ENCODE measurements at regions not wholly inside any gene's neighbourhood (a gene's known extent, or its start where the extent isn't known, plus 50 kb on each side); places are given as distances from the start of the nearest gene placed in this dataset.

DNA sequence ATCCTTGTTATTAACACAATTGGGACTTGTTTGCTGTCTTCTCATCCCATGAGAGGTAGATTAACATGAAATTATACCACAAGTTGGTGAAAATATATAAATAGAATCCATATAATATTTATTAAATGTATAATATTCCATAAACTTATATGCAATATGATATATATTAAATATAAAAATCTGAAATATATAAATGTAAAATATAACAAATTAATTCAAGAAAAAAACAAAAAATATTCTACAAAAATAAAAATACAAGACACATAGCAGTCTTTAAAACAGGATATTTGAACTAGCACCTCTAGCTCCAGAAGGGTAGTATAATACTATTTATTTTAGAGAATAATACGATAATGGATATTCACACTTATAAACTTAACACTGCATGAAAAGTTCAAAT is 603.3 kb upstream of the FLRT2 start:
- TF ChIP-seq, protein P1, sequence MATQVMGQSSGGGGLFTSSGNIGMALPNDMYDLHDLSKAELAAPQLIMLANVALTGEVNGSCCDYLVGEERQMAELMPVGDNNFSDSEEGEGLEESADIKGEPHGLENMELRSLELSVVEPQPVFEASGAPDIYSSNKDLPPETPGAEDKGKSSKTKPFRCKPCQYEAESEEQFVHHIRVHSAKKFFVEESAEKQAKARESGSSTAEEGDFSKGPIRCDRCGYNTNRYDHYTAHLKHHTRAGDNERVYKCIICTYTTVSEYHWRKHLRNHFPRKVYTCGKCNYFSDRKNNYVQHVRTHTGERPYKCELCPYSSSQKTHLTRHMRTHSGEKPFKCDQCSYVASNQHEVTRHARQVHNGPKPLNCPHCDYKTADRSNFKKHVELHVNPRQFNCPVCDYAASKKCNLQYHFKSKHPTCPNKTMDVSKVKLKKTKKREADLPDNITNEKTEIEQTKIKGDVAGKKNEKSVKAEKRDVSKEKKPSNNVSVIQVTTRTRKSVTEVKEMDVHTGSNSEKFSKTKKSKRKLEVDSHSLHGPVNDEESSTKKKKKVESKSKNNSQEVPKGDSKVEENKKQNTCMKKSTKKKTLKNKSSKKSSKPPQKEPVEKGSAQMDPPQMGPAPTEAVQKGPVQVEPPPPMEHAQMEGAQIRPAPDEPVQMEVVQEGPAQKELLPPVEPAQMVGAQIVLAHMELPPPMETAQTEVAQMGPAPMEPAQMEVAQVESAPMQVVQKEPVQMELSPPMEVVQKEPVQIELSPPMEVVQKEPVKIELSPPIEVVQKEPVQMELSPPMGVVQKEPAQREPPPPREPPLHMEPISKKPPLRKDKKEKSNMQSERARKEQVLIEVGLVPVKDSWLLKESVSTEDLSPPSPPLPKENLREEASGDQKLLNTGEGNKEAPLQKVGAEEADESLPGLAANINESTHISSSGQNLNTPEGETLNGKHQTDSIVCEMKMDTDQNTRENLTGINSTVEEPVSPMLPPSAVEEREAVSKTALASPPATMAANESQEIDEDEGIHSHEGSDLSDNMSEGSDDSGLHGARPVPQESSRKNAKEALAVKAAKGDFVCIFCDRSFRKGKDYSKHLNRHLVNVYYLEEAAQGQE (IDR thresholded peaks at IDR 0.05; ENCODE audit: insufficient read depth in 1 of 2, low read depth in 2 of 2, low read length in 2 of 2), result no peak
- TF ChIP-seq SIN3A (IDR thresholded peaks at IDR 0.05; ENCODE audit: borderline replicate concordance, insufficient read depth, low read length) (no peak), POLR2AphosphoS5 (IDR thresholded peaks at IDR 0.05; ENCODE audit: low read depth, low read length) (no peak), FOXP2 (optimal IDR thresholded peaks at IDR 0.05; ENCODE audit: borderline replicate concordance, extremely low read depth, extremely low read length, insufficient read depth) (no peak)

DNA sequence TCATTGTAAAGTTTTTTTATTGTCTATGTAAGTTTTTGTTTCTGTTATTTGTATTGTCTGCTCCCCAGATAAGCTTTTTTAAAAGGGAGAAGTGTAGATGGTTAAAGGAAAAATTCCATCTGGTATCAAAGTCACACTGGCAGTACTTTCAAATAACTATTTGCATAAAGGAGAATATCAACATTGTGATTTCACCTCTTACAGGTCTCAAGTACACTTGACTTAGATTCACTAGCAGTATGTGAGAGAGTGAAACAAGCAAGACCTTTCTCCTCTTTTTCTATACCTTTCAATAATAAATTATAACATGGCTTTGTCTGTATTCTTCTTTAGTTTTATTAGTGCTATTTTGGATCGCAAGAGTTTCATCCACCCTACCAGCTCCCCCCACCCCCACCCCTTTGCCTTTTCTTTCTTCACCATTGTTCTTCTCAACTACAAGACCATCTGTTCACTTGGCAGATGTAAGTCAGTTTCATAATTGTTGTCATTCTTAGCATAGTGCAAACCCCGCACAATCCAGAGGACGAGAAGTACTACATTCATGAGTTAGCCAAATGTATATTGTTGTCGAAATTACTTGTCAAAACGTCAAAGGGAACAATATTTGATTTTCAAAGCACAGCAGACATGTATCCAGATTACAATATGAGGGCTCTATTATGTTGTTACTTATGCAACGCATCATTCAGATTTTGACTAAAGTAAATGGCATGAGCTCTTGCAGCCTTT is 602.7 kb upstream of the FLRT2 start:
- TF ChIP-seq, protein P1 (IDR thresholded peaks at IDR 0.05; ENCODE audit: insufficient read depth in 1 of 2, low read depth in 2 of 2, low read length in 2 of 2), result no peak
- TF ChIP-seq SIN3A (IDR thresholded peaks at IDR 0.05; ENCODE audit: borderline replicate concordance, insufficient read depth, low read length), result no peak
- TF ChIP-seq TAF1 (IDR thresholded peaks at IDR 0.05; ENCODE audit: borderline replicate concordance, insufficient read depth, low read length), result no peak
- no peak for TF ChIP-seq POLR2AphosphoS5 (IDR thresholded peaks at IDR 0.05; ENCODE audit: low read depth, low read length)
- no peak for TF ChIP-seq FOXP2 (optimal IDR thresholded peaks at IDR 0.05; ENCODE audit: borderline replicate concordance, extremely low read depth, extremely low read length, insufficient read depth)

DNA sequence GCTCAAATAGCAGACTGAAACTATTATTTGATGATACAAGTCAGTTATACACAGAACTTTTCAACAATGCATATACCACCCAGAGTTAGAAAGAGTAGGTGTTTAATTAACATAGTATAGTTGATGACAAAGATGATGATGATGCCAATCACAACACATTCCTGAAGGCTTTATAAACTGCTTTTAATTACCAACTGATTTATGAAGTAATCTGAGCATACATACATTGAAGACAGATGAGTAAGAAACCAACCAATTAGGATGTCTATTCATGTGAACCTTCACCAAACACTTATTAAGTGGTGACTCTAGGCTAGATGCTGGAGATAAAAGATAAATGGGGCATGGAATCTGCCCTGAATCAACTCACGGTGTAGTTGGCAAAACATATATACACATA is 600.9 kb upstream of the FLRT2 start:
- no peak for TF ChIP-seq TAF1 (IDR thresholded peaks at IDR 0.05; ENCODE audit: borderline replicate concordance, insufficient read depth, low read length)
- TF ChIP-seq SIN3A (IDR thresholded peaks at IDR 0.05; ENCODE audit: borderline replicate concordance, insufficient read depth, low read length), result no peak
- TF ChIP-seq, protein P1 (IDR thresholded peaks at IDR 0.05; ENCODE audit: insufficient read depth in 1 of 2, low read depth in 2 of 2, low read length in 2 of 2), result no peak
- TF ChIP-seq FOXP2 (optimal IDR thresholded peaks at IDR 0.05; ENCODE audit: borderline replicate concordance, extremely low read depth, extremely low read length, insufficient read depth), result no peak
- no peak for TF ChIP-seq POLR2AphosphoS5 (IDR thresholded peaks at IDR 0.05; ENCODE audit: low read depth, low read length)

DNA sequence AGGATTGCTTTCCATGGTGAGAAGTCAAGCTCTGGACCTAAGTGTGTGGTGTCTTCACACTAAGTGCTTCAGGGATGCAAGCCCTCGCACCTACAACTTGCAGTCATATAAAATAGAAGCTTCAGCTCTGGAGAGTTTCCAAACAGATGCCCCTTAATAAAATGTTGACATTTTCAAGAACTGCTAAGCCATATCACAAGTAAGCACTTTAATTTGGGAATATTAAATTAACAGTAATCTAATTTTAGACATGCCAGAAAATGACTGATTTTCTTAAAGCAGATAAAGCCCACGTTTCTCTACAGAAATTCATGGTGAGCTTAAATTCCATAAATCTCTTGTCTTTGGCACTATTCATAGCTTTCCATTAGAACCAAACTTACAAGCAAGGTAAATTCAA is 600.1 kb upstream of the FLRT2 start:
- TF ChIP-seq FOXP2 (optimal IDR thresholded peaks at IDR 0.05; ENCODE audit: borderline replicate concordance, extremely low read depth, extremely low read length, insufficient read depth) (no peak), SIN3A (IDR thresholded peaks at IDR 0.05; ENCODE audit: borderline replicate concordance, insufficient read depth, low read length) (no peak), POLR2AphosphoS5 (IDR thresholded peaks at IDR 0.05; ENCODE audit: low read depth, low read length) (no peak), TAF1 (IDR thresholded peaks at IDR 0.05; ENCODE audit: borderline replicate concordance, insufficient read depth, low read length) (no peak)
- TF ChIP-seq, protein P1 (IDR thresholded peaks at IDR 0.05; ENCODE audit: insufficient read depth in 1 of 2, low read depth in 2 of 2, low read length in 2 of 2), result no peak
